HEK293 (cell line): ENCODE measurements at regions not wholly inside any gene's neighbourhood (a gene's known extent, or its start where the extent isn't known, plus 50 kb on each side); places are given as distances from the start of the nearest gene placed in this dataset.

ENCODE experiments used
- CTCF ChIP-seq: fragments of 450-650 bp; formaldehyde crosslinking; IDR thresholded peaks from 2 replicates; pipeline ENCODE4 v1.5.1; 2016; ENCODE audit warnings: missing biosample characterization, missing genetic modification characterization
- ZXDB ChIP-seq: fragments of 450-650 bp; formaldehyde crosslinking; IDR thresholded peaks from 2 replicates; pipeline ENCODE4 v1.5.1; 2016; ENCODE audit warnings: missing biosample characterization, missing genetic modification characterization
- TF ChIP-seq, protein P1 (sequence below): fragments of 450-650 bp; formaldehyde crosslinking; IDR thresholded peaks from 2 replicates; pipeline ENCODE4 v1.5.1; 2016; ENCODE audit warnings: missing biosample characterization, missing genetic modification characterization, borderline replicate concordance
- TF ChIP-seq, protein P2 (sequence below): fragments of 450-650 bp; formaldehyde crosslinking; IDR thresholded peaks from 2 replicates; pipeline ENCODE4 v1.5.1; 2016; ENCODE audit warnings: missing biosample characterization, missing genetic modification characterization, borderline replicate concordance

GRCh38 chr2:129760669-129761068 lies 218.8 kb upstream of the RAB6C start:
- TF ChIP-seq, protein P1, sequence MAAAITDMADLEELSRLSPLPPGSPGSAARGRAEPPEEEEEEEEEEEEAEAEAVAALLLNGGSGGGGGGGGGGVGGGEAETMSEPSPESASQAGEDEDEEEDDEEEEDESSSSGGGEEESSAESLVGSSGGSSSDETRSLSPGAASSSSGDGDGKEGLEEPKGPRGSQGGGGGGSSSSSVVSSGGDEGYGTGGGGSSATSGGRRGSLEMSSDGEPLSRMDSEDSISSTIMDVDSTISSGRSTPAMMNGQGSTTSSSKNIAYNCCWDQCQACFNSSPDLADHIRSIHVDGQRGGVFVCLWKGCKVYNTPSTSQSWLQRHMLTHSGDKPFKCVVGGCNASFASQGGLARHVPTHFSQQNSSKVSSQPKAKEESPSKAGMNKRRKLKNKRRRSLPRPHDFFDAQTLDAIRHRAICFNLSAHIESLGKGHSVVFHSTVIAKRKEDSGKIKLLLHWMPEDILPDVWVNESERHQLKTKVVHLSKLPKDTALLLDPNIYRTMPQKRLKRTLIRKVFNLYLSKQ (tag by site-specific recombination): no peak
- TF ChIP-seq, protein P2, sequence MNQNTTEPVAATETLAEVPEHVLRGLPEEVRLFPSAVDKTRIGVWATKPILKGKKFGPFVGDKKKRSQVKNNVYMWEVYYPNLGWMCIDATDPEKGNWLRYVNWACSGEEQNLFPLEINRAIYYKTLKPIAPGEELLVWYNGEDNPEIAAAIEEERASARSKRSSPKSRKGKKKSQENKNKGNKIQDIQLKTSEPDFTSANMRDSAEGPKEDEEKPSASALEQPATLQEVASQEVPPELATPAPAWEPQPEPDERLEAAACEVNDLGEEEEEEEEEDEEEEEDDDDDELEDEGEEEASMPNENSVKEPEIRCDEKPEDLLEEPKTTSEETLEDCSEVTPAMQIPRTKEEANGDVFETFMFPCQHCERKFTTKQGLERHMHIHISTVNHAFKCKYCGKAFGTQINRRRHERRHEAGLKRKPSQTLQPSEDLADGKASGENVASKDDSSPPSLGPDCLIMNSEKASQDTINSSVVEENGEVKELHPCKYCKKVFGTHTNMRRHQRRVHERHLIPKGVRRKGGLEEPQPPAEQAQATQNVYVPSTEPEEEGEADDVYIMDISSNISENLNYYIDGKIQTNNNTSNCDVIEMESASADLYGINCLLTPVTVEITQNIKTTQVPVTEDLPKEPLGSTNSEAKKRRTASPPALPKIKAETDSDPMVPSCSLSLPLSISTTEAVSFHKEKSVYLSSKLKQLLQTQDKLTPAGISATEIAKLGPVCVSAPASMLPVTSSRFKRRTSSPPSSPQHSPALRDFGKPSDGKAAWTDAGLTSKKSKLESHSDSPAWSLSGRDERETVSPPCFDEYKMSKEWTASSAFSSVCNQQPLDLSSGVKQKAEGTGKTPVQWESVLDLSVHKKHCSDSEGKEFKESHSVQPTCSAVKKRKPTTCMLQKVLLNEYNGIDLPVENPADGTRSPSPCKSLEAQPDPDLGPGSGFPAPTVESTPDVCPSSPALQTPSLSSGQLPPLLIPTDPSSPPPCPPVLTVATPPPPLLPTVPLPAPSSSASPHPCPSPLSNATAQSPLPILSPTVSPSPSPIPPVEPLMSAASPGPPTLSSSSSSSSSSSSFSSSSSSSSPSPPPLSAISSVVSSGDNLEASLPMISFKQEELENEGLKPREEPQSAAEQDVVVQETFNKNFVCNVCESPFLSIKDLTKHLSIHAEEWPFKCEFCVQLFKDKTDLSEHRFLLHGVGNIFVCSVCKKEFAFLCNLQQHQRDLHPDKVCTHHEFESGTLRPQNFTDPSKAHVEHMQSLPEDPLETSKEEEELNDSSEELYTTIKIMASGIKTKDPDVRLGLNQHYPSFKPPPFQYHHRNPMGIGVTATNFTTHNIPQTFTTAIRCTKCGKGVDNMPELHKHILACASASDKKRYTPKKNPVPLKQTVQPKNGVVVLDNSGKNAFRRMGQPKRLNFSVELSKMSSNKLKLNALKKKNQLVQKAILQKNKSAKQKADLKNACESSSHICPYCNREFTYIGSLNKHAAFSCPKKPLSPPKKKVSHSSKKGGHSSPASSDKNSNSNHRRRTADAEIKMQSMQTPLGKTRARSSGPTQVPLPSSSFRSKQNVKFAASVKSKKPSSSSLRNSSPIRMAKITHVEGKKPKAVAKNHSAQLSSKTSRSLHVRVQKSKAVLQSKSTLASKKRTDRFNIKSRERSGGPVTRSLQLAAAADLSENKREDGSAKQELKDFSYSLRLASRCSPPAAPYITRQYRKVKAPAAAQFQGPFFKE (tag by site-specific recombination): no peak
- TF ChIP-seq CTCF (tag by site-specific recombination) (no peak), ZXDB (no peak)
